ENCODE measurements at regions not wholly inside any gene's neighbourhood (a gene's known extent, or its start where the extent isn't known, plus 50 kb on each side); places are given as distances from the start of the nearest gene placed in this dataset.

- 67% methylated on average over 11 of the region's 11 CpGs for WGBS (ENCODE audit: insufficient coverage)
- peaks cover 26% of the 10 kb centered on the region for H3K4me1 ChIP-seq (ENCODE audit: control insufficient read depth, insufficient read depth, low read length)
- Mint-ChIP-seq H3K27ac (peak overlapping the region; percentile 7 to 55), H3K36me3 (no peaks in the 10 kb centered on the region), H3K4me1 (peaks cover 30 to 45% of the 10 kb centered on the region in 2 donors), H3K4me3 (no peak overlapping the region), H3K27me3 (ENCODE audit: low read depth in 2 of 2) (peaks cover 0 to 2% of the 10 kb centered on the region in 2 donors), H3K9me3 (no peaks in the 10 kb centered on the region)
- ATAC-seq: peak; percentile 52 to 74 (median 74)
- H3K4me3 ChIP-seq (ENCODE audit: low read length): no peak overlapping the region
- H3K9me3 ChIP-seq (ENCODE audit: control insufficient read depth, insufficient read depth, low read length): no peaks in the 10 kb centered on the region
- no peaks in the 10 kb centered on the region for H3K36me3 ChIP-seq (ENCODE audit: control insufficient read depth, insufficient read depth, low read length)
- H3K27me3 ChIP-seq (ENCODE audit: control insufficient read depth, insufficient read depth, low read length): no peaks in the 10 kb centered on the region
- intact Hi-C loops (cut with micrococcal nuclease): loop anchor here (5.0 kb wide), 2 partner anchors 68 to 543 kb away; no protein-coding TSS in a partner anchor
- no peak overlapping the region for H3K27ac ChIP-seq (ENCODE audit: low read length)
- DNase-seq: no peak
- TF ChIP-seq CTCF (IDR thresholded peaks at IDR 0.05): no peak
Observed at GRCh38 chr10:62614389-62615157, 189.9 kb upstream of the ADO start.

GRCh38 chr10:62616885-62617590 is 187.5 kb upstream of the ADO start:
- H3K36me3 ChIP-seq (ENCODE audit: control insufficient read depth, insufficient read depth, low read length): no peaks in the 10 kb centered on the region
- no peaks in the 10 kb centered on the region for H3K27me3 ChIP-seq (ENCODE audit: control insufficient read depth, insufficient read depth, low read length)
- no peak overlapping the region for H3K4me3 ChIP-seq (ENCODE audit: low read length)
- Mint-ChIP-seq H3K4me3 (no peak overlapping the region), H3K36me3 (no peaks in the 10 kb centered on the region), H3K27me3 (ENCODE audit: low read depth in 2 of 2) (peaks cover 0 to 2% of the 10 kb centered on the region in 2 donors), H3K9me3 (no peaks in the 10 kb centered on the region), H3K4me1 (peaks cover 36 to 53% of the 10 kb centered on the region in 2 donors), H3K27ac (peak overlapping the region in 1 of 2 donors; percentile 4)
- WGBS (ENCODE audit: insufficient coverage): 84% methylated on average over 1 of the region's 2 CpGs
- no peaks in the 10 kb centered on the region for H3K9me3 ChIP-seq (ENCODE audit: control insufficient read depth, insufficient read depth, low read length)
- H3K4me1 ChIP-seq (ENCODE audit: control insufficient read depth, insufficient read depth, low read length): peaks cover 38% of the 10 kb centered on the region
- no peak overlapping the region for H3K27ac ChIP-seq (ENCODE audit: low read length)
- TF ChIP-seq CTCF (IDR thresholded peaks at IDR 0.05): no peak
- peak in 1 of 2 donors; percentile 34 for DNase-seq
- ATAC-seq: no peak
- intact Hi-C loops (cut with micrococcal nuclease): no loop called here

GRCh38 chr10:62617652-62618051 is 186.9 kb upstream of the ADO start:
- no peak for DNase-seq
- no peak overlapping the region for H3K27ac Mint-ChIP-seq
- Histone ChIP-seq H3K4me1 (ENCODE audit: control insufficient read depth, insufficient read depth, low read length) (peaks cover 38% of the 10 kb centered on the region), H3K4me3 (ENCODE audit: low read length) (no peak overlapping the region), H3K27me3 (ENCODE audit: control insufficient read depth, insufficient read depth, low read length) (no peaks in the 10 kb centered on the region), H3K36me3 (ENCODE audit: control insufficient read depth, insufficient read depth, low read length) (no peaks in the 10 kb centered on the region), H3K27ac (ENCODE audit: low read length) (no peak overlapping the region), H3K9me3 (ENCODE audit: control insufficient read depth, insufficient read depth, low read length) (no peaks in the 10 kb centered on the region)
- intact Hi-C loops (cut with micrococcal nuclease): no loop called here
- H3K36me3 Mint-ChIP-seq: no peaks in the 10 kb centered on the region
- no peak overlapping the region for H3K4me3 Mint-ChIP-seq
- H3K27me3 Mint-ChIP-seq (ENCODE audit: low read depth in 2 of 2): peaks cover 0 to 2% of the 10 kb centered on the region in 2 donors
- WGBS (ENCODE audit: insufficient coverage): 72% methylated on average over 6 of the region's 9 CpGs
- no peak for TF ChIP-seq CTCF (IDR thresholded peaks at IDR 0.05)
- H3K9me3 Mint-ChIP-seq: no peaks in the 10 kb centered on the region
- H3K4me1 Mint-ChIP-seq: peaks cover 36 to 53% of the 10 kb centered on the region in 2 donors
- ATAC-seq: no peak

Data from natural killer cell (primary cell).